ENCODE measurements at regions not wholly inside any gene's neighbourhood (a gene's known extent, or its start where the extent isn't known, plus 50 kb on each side); places are given as distances from the start of the nearest gene placed in this dataset.
A peak's percentile ranks its signal among the peaks of the same experiment; 100 is the strongest.

DNA sequence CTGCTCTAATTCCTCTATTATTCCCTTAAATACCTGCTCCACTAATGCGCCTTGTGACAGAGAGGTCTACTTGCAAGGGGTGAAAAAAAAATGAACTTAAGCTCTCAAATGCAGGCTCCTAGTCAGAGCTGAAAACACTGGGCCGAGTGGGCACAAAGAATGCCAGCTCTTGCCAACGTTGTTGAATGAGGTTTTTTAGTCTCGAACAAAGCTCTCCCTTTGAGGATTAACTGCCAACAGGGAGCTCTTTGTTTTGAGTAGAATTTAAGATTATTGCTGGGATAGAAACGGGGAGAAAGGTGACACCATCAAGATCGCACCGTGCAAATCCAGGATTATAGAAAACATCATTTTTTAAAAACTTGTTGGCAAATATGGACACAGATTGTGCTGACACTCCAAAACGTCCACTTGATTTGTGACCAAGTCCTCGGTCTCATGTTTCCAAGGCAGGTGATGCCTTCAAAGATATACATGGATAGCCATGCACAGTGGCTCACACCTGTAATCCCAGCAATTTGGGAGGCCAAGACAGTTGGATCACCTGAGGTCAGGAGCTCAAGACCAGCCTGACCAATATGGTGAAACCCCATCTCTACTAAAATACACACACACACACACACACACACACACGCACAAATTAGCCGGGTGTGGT is 163.2 kb downstream of the BMP7 start:
- H3K4me1 Mint-ChIP-seq = peaks cover 46% of the 10 kb centered on the region
- TF ChIP-seq, protein P1, sequence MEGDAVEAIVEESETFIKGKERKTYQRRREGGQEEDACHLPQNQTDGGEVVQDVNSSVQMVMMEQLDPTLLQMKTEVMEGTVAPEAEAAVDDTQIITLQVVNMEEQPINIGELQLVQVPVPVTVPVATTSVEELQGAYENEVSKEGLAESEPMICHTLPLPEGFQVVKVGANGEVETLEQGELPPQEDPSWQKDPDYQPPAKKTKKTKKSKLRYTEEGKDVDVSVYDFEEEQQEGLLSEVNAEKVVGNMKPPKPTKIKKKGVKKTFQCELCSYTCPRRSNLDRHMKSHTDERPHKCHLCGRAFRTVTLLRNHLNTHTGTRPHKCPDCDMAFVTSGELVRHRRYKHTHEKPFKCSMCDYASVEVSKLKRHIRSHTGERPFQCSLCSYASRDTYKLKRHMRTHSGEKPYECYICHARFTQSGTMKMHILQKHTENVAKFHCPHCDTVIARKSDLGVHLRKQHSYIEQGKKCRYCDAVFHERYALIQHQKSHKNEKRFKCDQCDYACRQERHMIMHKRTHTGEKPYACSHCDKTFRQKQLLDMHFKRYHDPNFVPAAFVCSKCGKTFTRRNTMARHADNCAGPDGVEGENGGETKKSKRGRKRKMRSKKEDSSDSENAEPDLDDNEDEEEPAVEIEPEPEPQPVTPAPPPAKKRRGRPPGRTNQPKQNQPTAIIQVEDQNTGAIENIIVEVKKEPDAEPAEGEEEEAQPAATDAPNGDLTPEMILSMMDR (IDR thresholded peaks at IDR 0.05) = no peak
- DNase-seq = no peak
- H3K27ac Mint-ChIP-seq = no peak overlapping the region
- no peak overlapping the region for H3K4me3 Mint-ChIP-seq
- peaks cover 10% of the 10 kb centered on the region for H3K9me3 Mint-ChIP-seq
- peaks cover 14% of the 10 kb centered on the region for H3K27me3 Mint-ChIP-seq (ENCODE audit: low read depth, poor library complexity)
- H3K36me3 Mint-ChIP-seq (ENCODE audit: low read depth) = peaks cover 4% of the 10 kb centered on the region

DNA sequence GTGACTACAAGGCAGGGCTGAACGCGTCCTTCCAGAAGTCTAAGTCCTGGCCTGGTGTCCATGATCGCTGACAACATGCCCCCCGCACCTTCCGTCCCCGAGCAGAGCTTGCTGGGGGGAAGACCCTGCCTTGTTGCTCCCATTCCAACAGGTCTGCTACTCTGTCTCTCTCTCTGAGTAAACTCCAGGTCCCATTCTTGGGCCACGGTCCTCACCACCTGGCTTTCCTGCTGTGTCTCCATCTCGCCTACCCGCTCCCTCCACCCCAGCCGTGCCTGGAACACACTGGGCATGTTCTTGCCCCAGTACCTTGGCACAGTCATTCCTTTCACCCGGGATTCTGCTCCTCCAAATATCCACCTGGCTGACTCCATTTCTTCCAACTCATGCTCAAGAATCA is 162.3 kb downstream of the BMP7 start:
- TF ChIP-seq, protein P1 (IDR thresholded peaks at IDR 0.05) = no peak
- Mint-ChIP-seq H3K27me3 (ENCODE audit: low read depth, poor library complexity) (peaks cover 14% of the 10 kb centered on the region), H3K9me3 (peaks cover 10% of the 10 kb centered on the region), H3K27ac (peak overlapping the region; percentile 58), H3K4me1 (peaks cover 55% of the 10 kb centered on the region), H3K36me3 (ENCODE audit: low read depth) (peaks cover 4% of the 10 kb centered on the region), H3K4me3 (no peak overlapping the region)
- DNase-seq = no peak

DNA sequence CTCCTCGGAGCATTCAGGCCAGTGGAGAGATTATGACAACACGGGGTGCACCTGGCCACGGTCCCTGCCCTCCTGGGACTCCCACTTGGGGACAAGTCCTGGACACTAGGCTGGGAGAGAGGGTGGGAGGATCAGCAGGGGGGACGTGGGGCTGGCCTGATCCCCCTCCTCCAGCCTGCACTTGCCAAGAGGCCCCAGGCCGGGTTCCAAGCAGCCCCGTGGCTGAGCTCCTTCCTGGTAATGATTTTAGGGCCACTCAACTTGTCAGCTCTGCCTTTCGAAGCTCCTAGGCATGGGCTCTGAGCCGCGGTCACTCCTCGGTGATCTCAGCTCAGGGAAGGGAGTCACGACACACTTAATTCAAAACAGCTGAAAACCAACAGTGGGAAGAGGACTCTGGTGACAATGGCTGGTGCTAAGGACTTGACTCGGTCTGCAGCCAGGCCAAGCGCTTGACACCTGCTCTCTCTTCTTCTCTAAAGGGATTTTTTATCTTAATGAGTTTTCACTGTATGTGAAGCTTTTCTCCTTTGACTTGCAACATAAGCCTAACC is 161.7 kb downstream of the BMP7 start:
- Mint-ChIP-seq H3K4me3 (no peak overlapping the region), H3K36me3 (ENCODE audit: low read depth) (peaks cover 4% of the 10 kb centered on the region), H3K27me3 (ENCODE audit: low read depth, poor library complexity) (peaks cover 19% of the 10 kb centered on the region), H3K9me3 (peaks cover 9% of the 10 kb centered on the region), H3K4me1 (peaks cover 61% of the 10 kb centered on the region), H3K27ac (peak overlapping the region; percentile 67)
- no peak for DNase-seq
- TF ChIP-seq, protein P1 (IDR thresholded peaks at IDR 0.05) = no peak

DNA sequence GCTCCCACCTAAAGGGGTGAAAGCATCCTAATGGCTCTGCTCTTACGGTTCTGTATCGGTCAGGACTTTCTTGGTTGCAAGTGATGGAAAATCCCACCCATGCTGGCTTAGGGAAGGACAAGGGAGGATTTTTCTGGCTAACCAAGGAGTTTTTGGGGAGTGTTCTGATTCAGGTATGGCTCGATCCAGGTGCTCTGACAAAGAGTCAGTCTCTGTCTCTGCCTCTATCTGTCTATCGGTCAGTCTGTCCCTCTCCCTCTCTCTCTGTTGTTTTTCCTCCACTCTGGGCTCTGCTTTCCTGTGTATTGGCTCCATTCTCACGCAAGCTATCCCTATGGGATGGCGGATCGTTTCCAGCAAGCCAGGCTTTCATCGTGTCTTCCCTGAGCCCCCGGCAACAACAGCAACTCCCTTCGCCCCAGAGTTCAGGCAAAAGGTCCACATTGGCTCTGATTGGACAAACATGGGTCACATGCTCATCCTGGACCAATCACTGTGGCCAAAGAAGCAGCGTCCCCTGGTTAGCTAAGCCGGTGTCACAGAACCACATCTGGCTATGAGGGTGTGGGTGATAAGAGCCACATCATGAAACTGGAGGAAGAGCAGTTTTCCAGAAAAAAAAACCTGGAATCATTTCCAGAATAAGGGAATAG is 160.3 kb downstream of the BMP7 start:
- Mint-ChIP-seq H3K27me3 (ENCODE audit: low read depth, poor library complexity) (peaks cover 21% of the 10 kb centered on the region), H3K9me3 (no peaks in the 10 kb centered on the region), H3K36me3 (ENCODE audit: low read depth) (peaks cover 4% of the 10 kb centered on the region), H3K4me1 (peaks cover 70% of the 10 kb centered on the region), H3K27ac (no peak overlapping the region), H3K4me3 (no peak overlapping the region)
- TF ChIP-seq, protein P1 (IDR thresholded peaks at IDR 0.05) = no peak
- DNase-seq = no peak

DNA sequence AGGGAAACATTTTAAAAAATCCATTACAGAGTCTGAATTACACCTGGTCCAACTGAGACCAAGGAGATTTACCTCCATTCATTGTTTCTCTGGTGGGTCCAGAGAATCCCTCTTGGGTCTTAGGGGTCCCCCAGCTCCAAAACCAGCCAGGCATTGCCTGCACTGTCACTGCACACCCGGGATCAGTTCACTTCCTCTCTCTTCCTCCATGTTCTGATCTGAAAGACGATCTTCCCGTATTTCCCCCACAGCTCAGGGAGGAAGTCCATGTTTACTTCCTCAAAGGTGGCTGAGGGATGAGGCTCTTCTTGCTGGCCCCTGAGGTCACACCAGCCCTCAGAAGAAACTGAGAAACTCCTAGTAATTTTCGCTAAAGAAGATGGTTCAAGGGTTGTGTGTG is 159.7 kb downstream of the BMP7 start:
- TF ChIP-seq, protein P1 (IDR thresholded peaks at IDR 0.05) = no peak
- Mint-ChIP-seq H3K4me1 (peaks cover 72% of the 10 kb centered on the region), H3K9me3 (no peaks in the 10 kb centered on the region), H3K27me3 (ENCODE audit: low read depth, poor library complexity) (peaks cover 21% of the 10 kb centered on the region), H3K4me3 (peak overlapping the region; percentile 54), H3K27ac (peak overlapping the region; percentile 70), H3K36me3 (ENCODE audit: low read depth) (peaks cover 3% of the 10 kb centered on the region)
- no peak for DNase-seq

Measured in nephron progenitor cell (in vitro differentiated cells).